HG03280 (cell line): ENCODE measurements at regions not wholly inside any gene's neighbourhood (a gene's known extent, or its start where the extent isn't known, plus 50 kb on each side); places are given as distances from the start of the nearest gene placed in this dataset.
"Not testable (repeated sequence)": the region's sequence is repeated elsewhere in the genome, so short reads cannot be mapped to it uniquely, and the experiment has no call there.

Experiments used
- ATAC-seq: cut with Tn5 transposase; IDR thresholded peaks from one replicate; pipeline ENCODE4 v1.9.1; 2021; ENCODE audit warnings: mild to moderate bottlenecking, moderate library complexity; ENCODE audit not compliant: unreplicated experiment

GRCh38 chr9:26669701-26670670 is 222.6 kb downstream of the CAAP1 start:
- ATAC-seq: no peak

- no peak for ATAC-seq
Measured at GRCh38 chr9:26667882-26668281, 224.7 kb downstream of the CAAP1 start.

GRCh38 chr9:26665666-26666065 is 226.9 kb downstream of the CAAP1 start:
- no peak for ATAC-seq

GRCh38 chr9:26664087-26664773 is 228.4 kb downstream of the CAAP1 start:
- not testable (repeated sequence) for ATAC-seq

GRCh38 chr9:26662476-26662875 is 230.1 kb downstream of the CAAP1 start:
- no peak for ATAC-seq

DNA sequence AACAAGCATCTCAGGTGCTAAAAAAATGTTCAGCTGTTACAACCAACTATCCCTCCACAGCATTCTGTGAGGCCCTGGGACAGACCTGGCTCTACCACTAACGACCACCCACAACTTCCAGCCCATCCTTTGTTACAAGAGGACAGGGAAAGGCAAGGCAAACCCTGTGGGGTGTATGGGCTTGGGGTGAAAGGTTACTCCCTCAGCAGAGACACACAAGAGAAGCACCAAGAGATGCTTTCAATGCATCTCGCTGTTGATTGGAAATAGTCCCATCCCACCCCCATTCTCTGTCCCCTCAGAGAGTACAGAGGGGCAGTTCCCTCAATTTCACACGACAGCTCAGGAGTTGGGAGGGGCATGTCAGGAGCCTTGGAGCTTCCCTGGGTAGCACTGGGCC is 234.1 kb downstream of the CAAP1 start:
- ATAC-seq: no peak

DNA sequence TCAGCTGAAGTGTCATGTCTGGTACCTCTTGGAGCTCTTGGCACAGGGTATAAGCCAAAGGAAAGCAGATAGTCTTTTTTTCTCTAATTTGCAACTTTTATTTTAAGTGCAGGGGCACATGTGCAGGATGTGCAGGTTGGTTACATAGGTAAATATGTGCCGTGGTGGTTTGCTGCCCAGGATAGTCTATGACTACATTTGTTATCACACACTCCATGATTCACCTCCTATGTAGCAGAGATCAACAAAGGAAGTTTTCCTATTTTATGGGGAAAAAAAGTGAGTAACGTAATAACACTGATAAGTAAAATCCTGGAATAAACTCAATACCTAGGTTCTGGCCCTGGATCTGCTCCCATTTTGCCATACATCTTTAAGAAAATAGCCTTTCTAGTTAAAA is 234.6 kb downstream of the CAAP1 start:
- no peak for ATAC-seq

DNA sequence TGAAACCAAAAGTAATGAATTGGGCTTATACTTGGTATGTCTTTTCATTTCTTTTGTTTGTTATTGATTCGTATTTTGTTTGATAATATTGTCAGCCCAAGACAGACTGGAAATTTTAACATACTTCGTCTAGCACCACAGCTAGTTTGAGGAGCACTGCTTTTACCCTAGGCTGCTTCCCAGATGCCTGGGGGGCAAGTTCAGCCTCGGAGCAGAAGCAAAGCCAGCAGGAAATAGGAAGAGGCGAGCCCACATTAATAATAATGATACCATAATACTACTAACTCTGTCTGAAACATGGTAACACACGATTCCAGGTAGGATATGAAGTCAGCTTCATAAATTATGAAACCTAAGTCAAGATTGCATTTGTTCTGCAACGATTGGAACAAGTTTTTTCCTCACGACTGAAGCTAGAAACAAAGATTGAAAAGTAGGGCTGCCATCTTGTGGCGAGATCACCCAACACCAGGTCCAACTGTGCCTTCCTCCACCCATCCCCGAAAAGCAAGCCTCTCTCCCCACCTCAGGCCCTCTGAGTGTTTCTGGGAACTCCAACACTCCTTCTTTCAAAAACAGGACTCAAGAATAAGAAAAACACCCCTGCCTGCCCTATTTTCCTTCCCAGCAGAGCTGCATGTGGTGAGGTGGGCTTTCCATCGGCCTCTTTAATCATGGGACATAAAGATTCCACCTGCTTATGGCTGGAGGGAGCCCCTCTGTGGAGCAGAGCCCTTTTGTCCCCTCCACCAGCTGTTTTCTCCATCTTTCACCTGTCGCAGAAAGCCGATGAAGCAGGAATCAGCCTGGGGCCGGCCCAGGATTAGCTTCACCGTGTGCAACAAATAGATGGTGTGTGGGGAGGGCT is 236.4 kb downstream of the CAAP1 start:
- no peak for ATAC-seq

DNA sequence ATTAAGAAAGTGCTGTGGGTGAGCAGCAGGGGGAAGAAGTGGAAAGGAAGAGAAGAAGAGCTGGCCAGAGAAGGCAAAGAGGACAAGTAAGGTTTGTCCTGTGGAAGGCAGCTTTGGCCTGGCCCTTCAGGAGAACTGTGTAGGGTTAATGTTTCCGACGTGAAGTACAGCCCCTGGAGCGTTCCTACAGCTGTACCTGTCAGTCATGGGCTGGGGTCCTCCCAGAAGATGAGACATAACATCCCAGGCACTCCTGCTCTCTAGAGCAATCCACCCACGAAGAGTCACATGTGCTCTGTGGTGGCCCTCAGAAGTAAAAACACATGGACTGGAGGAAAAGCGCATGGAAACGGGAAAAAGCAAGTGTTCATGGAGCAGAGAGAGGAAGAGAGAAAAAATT is 237.4 kb downstream of the CAAP1 start:
- no peak for ATAC-seq

- ATAC-seq: no peak
Measured at GRCh38 chr9:26650325-26650724, 242.3 kb downstream of the CAAP1 start.

DNA sequence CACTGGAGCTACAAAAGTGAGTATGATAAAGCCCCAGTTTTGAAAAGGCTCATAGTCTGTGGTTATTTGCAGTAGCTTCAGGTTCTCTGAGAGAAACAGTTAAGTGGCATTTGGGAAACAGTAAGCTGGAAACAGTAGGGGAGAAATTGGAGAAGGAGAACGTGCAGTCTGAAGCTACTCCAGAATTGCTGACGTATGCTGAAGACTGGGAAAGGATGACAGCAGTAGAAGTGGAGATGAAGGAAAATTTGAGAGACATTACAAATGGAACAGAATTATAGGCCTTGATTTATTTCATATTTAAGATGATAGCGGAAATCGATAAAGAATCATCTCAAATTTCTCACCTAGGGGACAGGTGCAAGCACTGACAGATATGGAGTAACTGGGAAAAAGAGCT is 248.8 kb downstream of the CAAP1 start:
- no peak for ATAC-seq

GRCh38 chr9:26639761-26640160 is 252.8 kb downstream of the CAAP1 start:
- no peak for ATAC-seq

DNA sequence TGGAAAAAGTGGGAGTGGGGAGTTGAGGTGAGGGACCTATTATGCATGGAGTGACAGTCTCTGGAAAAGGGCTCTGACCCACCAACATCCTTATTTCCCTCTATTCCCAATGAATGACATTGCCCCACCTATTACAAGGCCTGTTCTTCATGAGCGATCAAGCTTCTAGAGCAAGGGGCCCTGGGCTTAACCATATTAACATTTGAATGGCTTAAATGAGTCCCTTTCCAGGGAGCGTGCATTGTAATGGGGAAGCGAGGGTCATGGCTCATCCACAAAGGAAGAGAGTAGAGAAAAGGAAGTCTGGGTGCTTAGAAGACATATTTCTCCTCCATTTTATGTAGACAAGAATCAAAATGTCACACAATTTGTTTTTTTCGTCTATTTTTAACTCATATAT is 255.5 kb downstream of the CAAP1 start:
- no peak for ATAC-seq

DNA sequence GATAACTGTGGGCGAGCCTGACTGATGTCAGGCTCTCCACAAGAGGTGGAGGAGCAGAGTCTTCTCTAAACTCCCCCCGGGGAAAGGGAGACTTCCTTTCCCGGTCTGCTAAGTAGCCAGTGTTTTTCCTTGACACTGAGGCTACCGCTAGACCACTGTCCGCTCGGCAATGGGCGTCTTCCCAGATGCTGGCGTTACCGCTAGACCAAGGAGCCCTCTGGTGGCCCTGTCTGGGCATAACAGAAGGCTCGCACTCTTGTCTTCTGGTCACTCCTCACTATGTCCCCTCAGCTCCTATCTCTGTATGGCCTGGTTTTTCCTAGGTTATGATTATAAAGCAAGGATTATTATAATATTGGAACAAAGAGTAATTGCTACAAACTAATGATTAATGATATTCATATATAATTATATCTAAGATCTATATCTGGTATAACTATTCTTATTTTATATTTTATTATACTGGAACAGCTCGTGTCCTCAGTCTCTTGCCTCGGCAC is 278.7 kb downstream of the CAAP1 start:
- not testable (repeated sequence) for ATAC-seq

- no peak for ATAC-seq
Measured at GRCh38 chr9:26612211-26612610, 280.4 kb downstream of the CAAP1 start.

DNA sequence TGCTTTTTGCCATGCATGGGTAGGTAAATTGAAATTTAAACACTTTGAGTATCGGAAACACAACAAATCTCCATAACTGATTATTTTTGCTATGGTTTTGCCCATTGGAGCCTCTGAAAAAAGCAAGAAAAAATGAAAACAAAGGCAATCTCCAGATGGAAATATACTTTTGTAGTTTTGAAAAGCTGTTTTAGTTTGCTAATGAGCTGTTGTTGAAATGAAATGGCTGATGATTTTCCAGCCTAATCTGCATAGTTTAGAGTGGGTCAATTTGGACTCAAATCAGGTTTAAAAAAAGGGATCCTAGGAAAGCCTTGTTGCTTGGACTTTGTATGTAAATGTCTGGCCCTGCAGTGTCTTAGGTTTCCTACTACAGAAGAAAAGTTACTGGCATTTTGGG is 285.8 kb downstream of the CAAP1 start:
- ATAC-seq: no peak

GRCh38 chr9:26605367-26605766 is 287.2 kb downstream of the CAAP1 start:
- no peak for ATAC-seq

DNA sequence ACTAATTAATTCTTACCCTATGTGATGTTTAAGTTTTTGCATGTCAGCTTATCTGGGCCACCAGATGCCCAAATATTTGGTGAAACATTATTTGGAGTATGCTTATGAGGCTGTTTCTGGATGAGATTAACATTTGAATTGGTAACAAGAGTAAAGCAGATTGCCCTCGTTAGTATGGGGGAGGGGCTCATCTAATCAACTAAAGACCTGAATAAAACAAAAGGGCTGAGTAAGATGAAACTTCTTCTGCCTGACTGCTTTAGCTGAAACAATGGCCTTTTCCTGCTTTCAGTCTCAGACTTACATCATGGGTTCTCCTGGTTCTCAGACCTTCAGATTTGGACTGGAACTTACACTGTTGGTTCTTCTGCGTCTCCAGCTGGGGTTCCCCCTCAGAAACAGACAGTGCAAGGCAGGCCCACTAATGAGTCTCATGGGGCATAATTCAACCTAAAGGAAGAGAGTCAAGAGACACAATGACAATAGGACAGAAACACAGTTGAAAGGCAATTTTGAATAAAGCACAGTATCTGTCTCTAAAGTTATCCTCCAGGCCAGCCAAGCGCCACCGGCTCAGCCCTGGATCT is 288.4 kb downstream of the CAAP1 start:
- ATAC-seq: no peak

DNA sequence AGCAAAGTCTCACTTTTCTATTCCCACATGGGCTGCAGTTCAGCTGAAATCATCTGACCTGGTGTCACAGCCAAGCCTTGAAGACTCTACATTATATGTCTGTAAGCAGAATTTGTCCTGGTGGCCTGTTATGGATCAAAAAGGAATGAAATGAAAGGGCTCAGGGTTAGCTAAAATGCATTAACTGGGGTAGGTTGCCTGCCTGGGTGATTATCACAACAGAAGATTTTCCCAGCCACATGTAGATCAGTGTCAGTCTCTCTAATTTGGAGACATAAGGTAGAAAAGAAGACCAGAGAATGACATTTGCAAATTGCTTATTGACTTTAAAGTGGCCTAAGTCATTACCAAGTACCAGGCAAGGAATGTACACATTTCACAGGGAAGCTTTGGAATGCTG is 289.0 kb downstream of the CAAP1 start:
- ATAC-seq: no peak

DNA sequence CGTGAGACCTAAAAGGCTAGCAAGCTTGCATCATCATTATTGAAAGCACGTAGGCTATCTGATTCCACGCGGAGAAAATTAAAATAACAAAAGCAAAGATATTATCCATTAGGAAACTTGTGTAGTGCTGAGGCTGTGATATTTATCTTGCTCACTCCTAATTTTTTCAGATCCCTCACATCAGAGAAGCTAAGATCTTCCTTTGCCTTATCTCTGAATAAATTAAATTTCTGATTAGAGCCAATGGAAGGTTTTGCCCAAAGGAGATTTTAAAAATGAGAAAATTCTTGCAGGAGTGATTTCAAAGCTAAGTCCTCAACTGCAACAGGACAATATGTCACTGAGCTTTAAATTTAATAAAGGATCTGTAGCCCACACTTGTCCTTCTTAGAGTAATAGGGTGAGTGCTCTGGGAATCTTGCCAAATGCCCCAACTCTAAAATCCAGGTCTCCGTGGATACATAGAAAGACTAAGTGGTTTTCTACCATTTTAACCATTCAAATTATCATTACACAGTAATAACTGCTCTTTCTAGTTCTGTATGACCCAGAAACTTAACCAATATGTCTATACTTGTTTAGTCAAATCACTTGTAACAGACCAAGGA is 295.0 kb downstream of the CAAP1 start:
- no peak for ATAC-seq
